Endothelial cell of umbilical vein (primary cell): ENCODE measurements at regions not wholly inside any gene's neighbourhood (a gene's known extent, or its start where the extent isn't known, plus 50 kb on each side); places are given as distances from the start of the nearest gene placed in this dataset.

ENCODE experiments used
- CTCF ChIP-seq, 2 donors: IDR thresholded peaks; 1 replicate in 1 of 2; 2 replicates in 1 of 2; pipeline ENCODE4 v1.5.1; 2011; ENCODE audit warnings: low read length in 2 of 2, mild to moderate bottlenecking in 2 of 2, moderate library complexity in 2 of 2, control low read depth in 1 of 2, inconsistent platforms in 1 of 2, low read depth in 1 of 2; ENCODE audit not compliant: insufficient read depth in 1 of 2; ENCODE audit errors: extremely low read depth in 1 of 2
- EZH2 ChIP-seq: IDR thresholded peaks from 2 replicates; pipeline ENCODE4 v1.6.1; 2012; ENCODE audit warnings: borderline replicate concordance, low read depth, mild to moderate bottlenecking, moderate library complexity, low read length, inconsistent platforms; ENCODE audit not compliant: severe bottlenecking
- JUN ChIP-seq: IDR thresholded peaks from 2 replicates; pipeline ENCODE4 v1.6.1; 2011; ENCODE audit warnings: borderline replicate concordance, low read depth; ENCODE audit not compliant: insufficient read length, insufficient read depth

DNA sequence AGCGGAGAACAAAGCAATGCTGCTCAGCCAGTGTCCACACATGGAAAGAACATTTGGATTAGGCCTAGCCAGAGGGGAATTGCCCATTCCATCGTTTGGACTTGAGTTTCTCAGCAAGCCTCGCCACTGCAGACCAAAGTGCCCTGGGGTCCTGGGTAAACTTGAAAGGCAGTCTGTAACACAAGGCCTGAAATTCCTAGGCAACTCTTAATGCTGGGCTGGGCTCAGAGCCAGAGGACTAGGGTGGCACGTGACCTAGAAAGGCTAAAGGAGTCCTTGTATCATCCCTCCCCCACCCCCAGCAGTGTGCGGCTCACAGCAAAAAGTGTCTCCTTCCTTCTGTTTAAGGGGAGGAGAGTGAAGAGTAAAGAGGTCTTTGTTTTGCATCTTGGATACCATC, 210.4 kb upstream of the ARX start:
- TF ChIP-seq EZH2 = no peak
- TF ChIP-seq CTCF (IDR thresholded peaks at IDR 0.05; ENCODE audit: extremely low read depth in 1 of 2, insufficient read depth in 1 of 2, low read depth in 1 of 2, low read length in 2 of 2) = no peak
- TF ChIP-seq JUN = no peak
